PFSK-1 (cell line): ENCODE measurements at regions not wholly inside any gene's neighbourhood (a gene's known extent, or its start where the extent isn't known, plus 50 kb on each side); places are given as distances from the start of the nearest gene placed in this dataset.

ENCODE experiments used
- POLR2AphosphoS5 ChIP-seq: IDR thresholded peaks from 2 replicates; pipeline ENCODE4 v1.6.1; 2012; ENCODE audit warnings: low read depth, mild to moderate bottlenecking, control low read depth, low read length, moderate library complexity
- REST ChIP-seq, 2 experiments: IDR thresholded peaks; 2 replicates each; pipeline versions ENCODE4 v1.6.1 to v1.8.0; 2011 to 2012; ENCODE audit warnings: low read depth in 2 of 2, low read length in 2 of 2, control low read depth in 1 of 2, inconsistent platforms in 1 of 2, mild to moderate bottlenecking in 1 of 2, moderate library complexity in 1 of 2; ENCODE audit not compliant: insufficient read depth in 1 of 2

DNA sequence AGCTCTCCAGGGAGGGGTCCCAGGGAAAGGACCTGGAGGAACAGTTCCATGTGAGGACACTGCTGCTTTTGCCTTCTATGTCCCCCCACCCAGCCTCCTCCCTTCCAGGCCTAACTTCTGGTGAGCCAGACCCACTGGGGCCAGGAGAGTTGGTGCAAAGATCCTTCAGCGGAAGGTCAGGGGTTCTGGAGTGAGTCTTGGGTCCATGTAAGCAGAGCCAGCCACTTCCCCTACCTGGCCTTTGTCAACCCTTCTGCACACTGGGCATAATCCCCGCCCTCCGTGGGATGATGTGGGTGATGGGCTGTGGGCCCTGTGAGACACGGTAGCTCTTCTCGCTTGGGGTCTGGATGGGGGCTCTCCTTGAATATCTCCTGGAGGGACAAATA, 76.9 kb downstream of the RHOB start:
- TF ChIP-seq POLR2AphosphoS5: no peak
- TF ChIP-seq REST (IDR thresholded peaks at IDR 0.05; ENCODE audit: insufficient read depth in 1 of 2, low read depth in 2 of 2, low read length in 2 of 2): no peak
